IPS-NIHi11 (cell line): ENCODE measurements at regions not wholly inside any gene's neighbourhood (a gene's known extent, or its start where the extent isn't known, plus 50 kb on each side); places are given as distances from the start of the nearest gene placed in this dataset.

Experiments
- DNase-seq: peaks from one replicate; pipeline ENCODE4 v3.0.0; 2012; ENCODE audit warnings: mixed read lengths, low spot score

- DNase-seq = no peak
Measured at GRCh38 chr12:58190618-58191017, 249.3 kb downstream of the ATP23 start.

- no peak for DNase-seq
Measured at GRCh38 chr12:58196971-58197370, 255.6 kb downstream of the ATP23 start.

GRCh38 chr12:58202933-58203718 lies 261.8 kb downstream of the ATP23 start:
- DNase-seq = no peak

GRCh38 chr12:58204071-58204470 lies 262.7 kb downstream of the ATP23 start:
- DNase-seq = no peak

- no peak for DNase-seq
Measured at GRCh38 chr12:58206876-58207275, 265.5 kb downstream of the ATP23 start.

- no peak for DNase-seq
Measured at GRCh38 chr12:58211211-58211610, 269.8 kb downstream of the ATP23 start.

GRCh38 chr12:58217130-58217529 lies 275.8 kb downstream of the ATP23 start:
- no peak for DNase-seq

GRCh38 chr12:58224536-58225105 lies 283.3 kb downstream of the ATP23 start:
- no peak for DNase-seq

GRCh38 chr12:58225203-58225877 lies 284.0 kb downstream of the ATP23 start:
- no peak for DNase-seq

GRCh38 chr12:58233886-58234285 lies 292.5 kb downstream of the ATP23 start:
- DNase-seq = no peak

- no peak for DNase-seq
Measured at GRCh38 chr12:58238411-58238810, 297.0 kb downstream of the ATP23 start.

- DNase-seq = no peak
Measured at GRCh38 chr12:58241099-58241498, 299.7 kb downstream of the ATP23 start.

GRCh38 chr12:58242796-58243630 lies 301.6 kb downstream of the ATP23 start:
- DNase-seq = no peak

- DNase-seq = no peak
Measured at GRCh38 chr12:58247633-58248032, 306.3 kb downstream of the ATP23 start.

- no peak for DNase-seq
Measured at GRCh38 chr12:58248599-58248998, 307.2 kb downstream of the ATP23 start.

- no peak for DNase-seq
Measured at GRCh38 chr12:58249610-58250009, 308.2 kb downstream of the ATP23 start.

GRCh38 chr12:58250077-58250476 lies 308.7 kb downstream of the ATP23 start:
- no peak for DNase-seq

GRCh38 chr12:58252914-58253313 lies 311.5 kb downstream of the ATP23 start:
- DNase-seq = no peak

GRCh38 chr12:58253663-58254062 lies 312.3 kb downstream of the ATP23 start:
- no peak for DNase-seq

- no peak for DNase-seq
Measured at GRCh38 chr12:58254463-58255100, 313.2 kb downstream of the ATP23 start.

- no peak for DNase-seq
Measured at GRCh38 chr12:58262796-58263195, 321.4 kb downstream of the ATP23 start.

- DNase-seq = no peak
Measured at GRCh38 chr12:58263816-58264215, 322.4 kb downstream of the ATP23 start.
